ENCODE measurements at regions not wholly inside any gene's neighbourhood (a gene's known extent, or its start where the extent isn't known, plus 50 kb on each side); places are given as distances from the start of the nearest gene placed in this dataset.
A peak's percentile ranks its signal among the peaks of the same experiment; 100 is the strongest.

- no peak for DNase-seq (ENCODE audit: low spot score)
These were observed 50.3 kb upstream of the TCF12 start for GRCh38 chr15:56868170-56868569.

DNA sequence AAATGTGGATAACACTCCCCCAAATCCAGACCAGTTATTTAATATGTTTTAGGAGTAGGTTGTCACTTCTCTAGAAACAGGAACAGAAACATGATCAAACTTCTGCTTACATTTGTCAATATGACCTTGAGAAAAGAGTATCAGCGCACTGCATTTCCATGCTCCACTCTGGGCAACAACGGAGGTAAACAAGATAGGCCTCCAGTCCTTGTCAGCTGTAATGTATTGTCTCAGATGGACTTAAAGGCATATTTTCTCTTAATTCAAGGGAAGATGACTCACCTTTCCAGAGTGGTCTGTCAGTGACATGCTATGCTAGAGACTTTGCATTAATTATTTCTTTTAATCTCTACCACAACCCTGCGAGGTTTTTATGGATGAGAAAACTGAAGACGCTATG, 51.6 kb upstream of the TCF12 start:
- no peak for DNase-seq (ENCODE audit: low spot score)

DNA sequence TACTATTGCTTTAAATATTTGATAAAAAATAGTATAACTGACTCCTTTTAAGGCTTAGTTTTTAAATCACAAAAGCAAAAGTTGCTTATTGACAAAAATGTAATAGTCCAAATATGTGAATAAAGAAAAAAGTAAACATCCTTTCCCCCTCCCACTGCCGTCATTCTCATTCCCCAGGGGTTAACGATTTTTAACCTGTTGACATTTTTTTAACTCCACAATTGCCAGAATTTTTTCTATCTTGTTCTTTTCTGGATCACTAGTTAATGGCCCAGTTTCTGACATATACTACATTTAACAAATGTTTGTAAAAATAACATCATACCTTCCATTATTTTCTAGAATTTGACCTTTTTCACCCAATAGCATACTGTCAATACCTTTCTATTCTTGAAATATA, 60.6 kb upstream of the TCF12 start:
- no peak for DNase-seq (ENCODE audit: low spot score)

DNA sequence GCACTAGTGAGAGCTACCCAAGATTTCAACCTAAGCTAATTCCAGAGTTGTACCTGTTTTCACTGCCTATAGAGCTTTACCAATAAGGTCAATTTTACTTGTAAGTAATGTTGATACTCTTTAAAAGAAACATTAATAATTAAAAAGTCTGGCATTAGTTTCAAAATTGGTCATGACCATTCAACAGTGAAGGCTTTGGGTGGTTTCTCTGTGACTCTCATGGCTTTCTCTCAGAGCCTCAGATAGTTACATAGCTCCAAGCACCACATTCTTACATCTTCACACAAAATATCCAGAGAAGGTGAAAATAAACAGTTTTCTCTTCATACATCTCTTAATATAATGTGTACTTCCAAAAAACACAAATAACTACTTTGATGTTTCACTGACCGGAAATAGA, 61.5 kb upstream of the TCF12 start:
- no peak for DNase-seq (ENCODE audit: low spot score)

GRCh38 chr15:56844892-56845291, 73.6 kb upstream of the TCF12 start:
- no peak for DNase-seq (ENCODE audit: low spot score)

GRCh38 chr15:56844471-56844870, 74.0 kb upstream of the TCF12 start:
- DNase-seq (ENCODE audit: low spot score), result no peak

DNA sequence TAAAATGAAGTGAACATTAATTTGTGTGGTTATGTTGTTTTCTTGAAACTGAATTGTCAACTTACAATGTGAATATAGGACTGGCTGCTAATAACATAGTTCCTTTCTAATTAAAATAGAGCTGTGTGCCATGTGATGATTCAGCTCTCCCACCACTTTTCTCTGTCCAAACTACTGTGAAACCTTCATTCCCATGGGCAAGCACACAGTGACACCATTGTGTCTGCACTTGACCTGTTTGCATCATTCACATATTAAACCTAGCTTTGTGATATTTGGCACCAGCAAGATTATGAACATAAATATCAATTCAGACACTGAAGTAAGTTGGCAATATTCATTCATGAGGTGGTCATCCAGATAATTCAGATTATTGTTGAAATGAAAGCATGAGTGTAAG, 78.8 kb upstream of the TCF12 start:
- DNase-seq (ENCODE audit: low spot score), result no peak

DNA sequence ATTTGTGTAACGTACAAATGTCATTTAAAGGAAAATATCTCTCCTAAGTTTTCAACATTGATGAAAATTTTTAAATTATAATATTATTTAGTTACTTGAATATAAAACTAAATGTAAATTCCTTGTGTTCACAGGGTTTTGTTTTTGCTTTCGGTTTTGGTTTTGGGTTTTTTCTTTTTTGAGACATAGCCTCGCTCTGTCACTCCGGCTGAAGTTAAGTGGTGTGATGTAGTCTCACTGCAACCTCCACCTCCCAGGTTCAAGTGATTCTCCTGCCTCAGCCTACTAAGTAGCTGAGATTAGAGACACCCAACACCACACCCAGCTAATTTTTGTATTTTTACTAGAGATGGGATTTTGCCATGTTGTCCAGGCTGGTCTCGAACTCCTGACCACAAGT, 79.3 kb upstream of the TCF12 start:
- DNase-seq (ENCODE audit: low spot score), result no peak

DNA sequence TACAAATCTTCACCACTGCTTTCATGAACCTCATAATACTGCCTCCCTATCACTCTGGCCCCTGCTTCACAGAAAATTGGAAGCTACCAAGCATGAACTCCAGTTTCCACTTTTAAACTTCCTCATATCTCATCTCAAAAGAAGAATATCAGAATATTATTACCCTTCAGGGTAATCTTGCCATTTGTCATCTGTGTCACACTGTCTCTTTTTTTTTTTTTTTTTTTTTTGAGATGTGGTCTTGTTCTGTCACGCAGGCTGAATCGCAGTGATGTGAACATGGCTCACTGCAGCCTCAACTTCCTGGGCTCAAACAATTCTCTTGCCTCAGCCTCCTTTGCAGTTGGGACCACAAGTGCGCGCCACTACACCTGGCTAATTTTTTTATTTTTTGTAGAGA, 80.4 kb upstream of the TCF12 start:
- no peak for DNase-seq (ENCODE audit: low spot score)

- no peak for DNase-seq (ENCODE audit: low spot score)
These were observed 81.2 kb upstream of the TCF12 start for GRCh38 chr15:56837273-56837672.

- DNase-seq (ENCODE audit: low spot score), result peak; percentile 35
These were observed 82.7 kb upstream of the TCF12 start for GRCh38 chr15:56835718-56836171.

DNA sequence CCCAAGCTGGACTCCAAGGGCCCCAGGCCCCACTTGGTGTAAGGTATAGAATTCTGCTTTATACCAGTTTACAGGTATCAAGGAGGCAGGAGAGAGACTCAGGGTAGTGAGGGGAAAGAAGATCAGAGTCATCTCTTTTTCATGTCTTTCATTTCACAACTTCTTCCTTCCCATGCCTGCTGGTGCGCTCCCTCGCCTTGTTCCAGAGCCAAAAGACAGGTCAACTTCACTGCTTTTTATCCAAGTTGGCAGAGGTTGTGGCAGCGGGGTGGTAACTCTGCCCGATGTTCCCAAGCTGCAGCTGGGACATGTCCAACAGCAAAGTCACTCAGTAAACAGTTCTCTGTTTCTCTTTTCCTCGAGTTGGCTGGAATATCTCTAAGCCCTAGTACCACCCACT, 86.3 kb upstream of the TCF12 start:
- DNase-seq (ENCODE audit: low spot score), result peak; percentile 14

DNA sequence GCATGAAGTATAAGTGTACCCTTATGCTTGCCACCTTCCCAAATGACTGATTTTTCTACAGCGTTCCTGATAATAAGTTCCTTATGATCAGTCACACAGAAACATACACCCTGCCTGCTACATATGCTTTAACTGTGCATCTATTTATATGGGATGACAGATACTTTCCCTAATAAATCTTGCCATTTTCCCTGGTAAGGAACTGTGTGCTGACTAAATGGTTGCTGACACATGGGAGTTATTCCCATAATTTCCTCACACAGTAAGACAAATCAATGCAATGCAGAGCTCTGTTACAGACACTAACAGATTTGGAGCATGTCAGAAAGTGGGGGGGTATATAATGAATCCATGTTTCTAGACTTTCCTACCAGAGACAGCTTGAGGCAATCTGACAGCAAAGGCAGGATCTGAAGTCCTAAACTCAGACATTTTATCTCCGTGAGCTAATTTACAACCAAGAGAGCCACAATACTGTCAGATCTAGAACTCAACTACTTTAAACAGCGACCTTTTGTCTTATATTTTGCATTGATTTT, 86.9 kb upstream of the TCF12 start:
- no peak for DNase-seq (ENCODE audit: low spot score)

GRCh38 chr15:56824175-56824574, 90.9 kb upstream of the ZNF280D start:
- DNase-seq (ENCODE audit: low spot score), result no peak

DNA sequence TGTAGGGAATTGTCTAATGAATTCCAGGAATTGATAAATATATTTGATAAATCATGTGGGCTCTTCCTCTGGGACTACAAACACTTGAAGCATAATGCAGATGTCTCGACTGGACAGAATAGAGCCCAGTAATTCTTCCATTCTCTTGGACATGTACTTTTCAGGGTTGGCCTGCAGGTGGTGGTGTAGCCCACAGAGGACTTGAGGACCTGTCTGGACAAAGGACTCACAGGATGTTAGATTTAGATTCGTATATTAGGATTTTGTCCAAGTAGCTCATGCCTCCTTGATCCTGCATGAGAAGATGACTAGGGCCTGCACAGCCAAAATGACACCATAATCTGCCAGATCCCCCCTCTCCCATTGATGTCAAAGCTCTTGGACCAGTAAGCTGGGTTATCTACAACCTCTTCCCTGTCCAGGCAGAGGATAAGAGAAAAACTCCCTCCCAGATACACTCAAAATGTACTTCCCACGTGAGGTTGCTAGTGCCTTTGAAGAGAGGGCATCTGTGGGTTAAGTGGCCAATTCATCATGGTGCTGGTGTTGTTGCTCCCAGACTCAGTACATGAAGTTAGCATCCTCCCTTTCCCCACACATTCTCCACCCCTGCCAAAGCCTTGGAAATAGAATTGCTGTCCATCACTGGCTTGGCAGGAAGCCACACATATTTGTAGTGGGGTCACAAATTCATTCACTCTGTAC, 88.6 kb upstream of the ZNF280D start:
- DNase-seq (ENCODE audit: low spot score), result no peak

DNA sequence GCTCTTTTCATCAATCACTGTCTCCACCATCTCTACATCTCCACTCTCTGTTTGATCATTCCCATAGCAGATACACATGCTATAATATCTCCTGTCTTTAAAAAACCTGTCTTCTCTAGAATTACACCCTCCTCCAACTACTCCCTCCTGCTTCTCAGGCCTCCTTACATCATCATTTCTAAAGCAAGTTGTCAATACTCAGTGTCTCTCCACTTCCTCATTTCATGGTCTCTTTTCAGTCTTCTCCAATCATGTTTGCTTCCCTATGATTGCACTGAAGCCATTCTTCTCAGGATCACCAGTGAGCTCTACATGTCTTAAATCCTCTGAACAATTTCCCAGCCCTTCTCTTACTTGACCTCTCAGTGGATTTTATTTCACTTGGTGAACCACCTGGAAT, 87.0 kb upstream of the ZNF280D start:
- DNase-seq (ENCODE audit: low spot score), result no peak

GRCh38 chr15:56817321-56818080, 84.2 kb upstream of the ZNF280D start:
- DNase-seq (ENCODE audit: low spot score), result no peak

DNA sequence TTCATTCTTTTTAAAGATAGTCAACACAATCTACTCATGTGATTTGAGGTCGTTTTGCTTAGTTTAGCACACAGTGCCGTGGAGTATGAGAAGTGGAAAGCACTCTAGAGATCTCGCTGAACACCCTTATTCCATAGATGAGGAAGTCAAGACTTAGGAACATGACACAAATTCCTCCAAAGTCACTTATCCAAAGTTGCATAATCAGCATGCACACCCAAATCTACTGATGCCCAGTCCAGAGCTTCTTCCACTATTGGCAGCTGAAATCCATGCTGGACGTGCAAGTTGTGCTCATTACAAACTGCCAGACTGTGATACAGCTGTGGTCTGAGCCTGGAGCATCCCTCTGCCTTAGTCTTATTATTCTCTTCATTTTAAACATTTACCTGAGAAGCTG, 83.5 kb upstream of the ZNF280D start:
- DNase-seq (ENCODE audit: low spot score), result no peak

DNA sequence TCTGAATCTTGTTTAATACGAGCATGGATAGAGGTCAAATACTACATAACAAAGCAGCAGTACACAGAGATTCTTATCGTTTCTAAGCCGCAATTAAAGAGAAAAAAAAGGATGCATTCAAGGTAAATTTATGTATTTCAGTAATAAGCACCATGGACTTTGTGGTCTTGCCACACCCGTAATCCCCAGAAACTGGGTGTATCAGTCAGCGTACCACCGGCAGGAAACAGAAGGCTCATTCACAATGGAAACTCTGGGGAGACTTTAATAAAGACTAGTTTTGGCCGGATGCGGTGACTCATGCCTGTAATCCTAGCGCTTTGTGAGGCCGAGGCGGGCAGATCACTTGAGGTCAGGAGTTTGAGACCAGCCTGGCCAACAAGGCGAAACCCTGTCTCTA, 81.9 kb upstream of the ZNF280D start:
- DNase-seq (ENCODE audit: low spot score), result no peak

GRCh38 chr15:56814429-56814828, 81.1 kb upstream of the ZNF280D start:
- DNase-seq (ENCODE audit: low spot score), result no peak

GRCh38 chr15:56813995-56814394, 80.7 kb upstream of the ZNF280D start:
- DNase-seq (ENCODE audit: low spot score), result no peak

- no peak for DNase-seq (ENCODE audit: low spot score)
These were observed 79.7 kb upstream of the ZNF280D start for GRCh38 chr15:56812961-56813360.

GRCh38 chr15:56812221-56812620, 78.9 kb upstream of the ZNF280D start:
- no peak for DNase-seq (ENCODE audit: low spot score)
